ENCODE measurements at regions not wholly inside any gene's neighbourhood (a gene's known extent, or its start where the extent isn't known, plus 50 kb on each side); places are given as distances from the start of the nearest gene placed in this dataset.

GRCh38 chr22:47551431-47551775 is 789.0 kb downstream of the TBC1D22A start:
- ChIA-PET CTCF (no interaction called here), POLR2A (no interaction called here)
- Histone ChIP-seq H3K4me3 (ENCODE audit: low read depth, low read length) (no peak overlapping the region), H3K36me3 (ENCODE audit: control insufficient read depth, insufficient read depth, low read length) (no peaks in the 10 kb centered on the region), H3K27me3 (ENCODE audit: control insufficient read depth, insufficient read depth, low read length) (no peaks in the 10 kb centered on the region)
- DNase-seq (ENCODE audit: low read depth) = no peak
- TF ChIP-seq CTCF (IDR thresholded peaks at IDR 0.05; ENCODE audit: insufficient read depth, low read depth, low read length) = no peak

GRCh38 chr22:47550524-47551430 is 788.3 kb downstream of the TBC1D22A start:
- CTCF ChIA-PET = no interaction called here
- POLR2A ChIA-PET = no interaction called here
- Histone ChIP-seq H3K36me3 (ENCODE audit: control insufficient read depth, insufficient read depth, low read length) (no peaks in the 10 kb centered on the region), H3K4me3 (ENCODE audit: low read depth, low read length) (no peak overlapping the region), H3K27me3 (ENCODE audit: control insufficient read depth, insufficient read depth, low read length) (no peaks in the 10 kb centered on the region)
- no peak for DNase-seq (ENCODE audit: low read depth)
- no peak for TF ChIP-seq CTCF (IDR thresholded peaks at IDR 0.05; ENCODE audit: insufficient read depth, low read depth, low read length)

- CTCF ChIA-PET = no interaction called here
- Histone ChIP-seq H3K36me3 (ENCODE audit: control insufficient read depth, insufficient read depth, low read length) (no peaks in the 10 kb centered on the region), H3K27me3 (ENCODE audit: control insufficient read depth, insufficient read depth, low read length) (no peaks in the 10 kb centered on the region), H3K4me3 (ENCODE audit: low read depth, low read length) (no peak overlapping the region)
- POLR2A ChIA-PET = no interaction called here
- no peak for TF ChIP-seq CTCF (IDR thresholded peaks at IDR 0.05; ENCODE audit: insufficient read depth, low read depth, low read length)
- no peak for DNase-seq (ENCODE audit: low read depth)
Observed at GRCh38 chr22:47549741-47550340, 787.4 kb downstream of the TBC1D22A start.

GRCh38 chr22:47548953-47549740 is 786.7 kb downstream of the TBC1D22A start:
- POLR2A ChIA-PET = no interaction called here

More at GRCh38 chr22:47548953-47549740, 786.7 kb downstream of the TBC1D22A start:
- TF ChIP-seq CTCF (IDR thresholded peaks at IDR 0.05; ENCODE audit: insufficient read depth, low read depth, low read length) = no peak
- Histone ChIP-seq H3K27me3 (ENCODE audit: control insufficient read depth, insufficient read depth, low read length) (no peaks in the 10 kb centered on the region), H3K36me3 (ENCODE audit: control insufficient read depth, insufficient read depth, low read length) (no peaks in the 10 kb centered on the region), H3K4me3 (ENCODE audit: low read depth, low read length) (no peak overlapping the region)
- CTCF ChIA-PET = no interaction called here
- DNase-seq (ENCODE audit: low read depth) = no peak

All from BJ (cell line).